IgD-negative memory B cell (primary cell): ENCODE measurements at regions not wholly inside any gene's neighbourhood (a gene's known extent, or its start where the extent isn't known, plus 50 kb on each side); places are given as distances from the start of the nearest gene placed in this dataset.

Experiments used
- H3K27ac Mint-ChIP-seq, 3 donors: one replicate each; pipeline ENCODE4 v1.8.0; 2020 to 2022; ENCODE audit warnings: mild to moderate bottlenecking in 3 of 3, mixed read lengths in 3 of 3, moderate library complexity in 1 of 3
- H3K27me3 Mint-ChIP-seq: one replicate; pipeline ENCODE4 v1.8.0; 2021; ENCODE audit warnings: mixed read lengths
- H3K36me3 Mint-ChIP-seq: one replicate; pipeline ENCODE4 v1.8.0; 2020; ENCODE audit warnings: mild to moderate bottlenecking, mixed read lengths
- H3K4me1 Mint-ChIP-seq, 3 donors: one replicate each; pipeline ENCODE4 v1.8.0; 2020 to 2022; ENCODE audit warnings: mixed read lengths in 3 of 3, mild to moderate bottlenecking in 1 of 3
- H3K4me3 Mint-ChIP-seq, 4 donors: one replicate each; pipeline ENCODE4 v1.8.0; 2020 to 2022; ENCODE audit warnings: mild to moderate bottlenecking in 4 of 4, mixed read lengths in 4 of 4, moderate library complexity in 3 of 4
- H3K9me3 Mint-ChIP-seq, 3 donors: one replicate each; pipeline ENCODE4 v1.8.0; 2020 to 2021; ENCODE audit warnings: mixed read lengths in 3 of 3, mild to moderate bottlenecking in 1 of 3

- H3K27me3 Mint-ChIP-seq: no peaks in the 10 kb centered on the region
- no peak overlapping the region for H3K4me3 Mint-ChIP-seq
- no peak overlapping the region for H3K27ac Mint-ChIP-seq
- peaks cover 1 to 9% (median 2%) of the 10 kb centered on the region in 3 donors for H3K9me3 Mint-ChIP-seq
- peaks cover 0 to 4% (median 3%) of the 10 kb centered on the region in 3 donors for H3K4me1 Mint-ChIP-seq
- H3K36me3 Mint-ChIP-seq: no peaks in the 10 kb centered on the region
Measured at GRCh38 chr7:18283045-18283444, 212.5 kb upstream of the HDAC9 start.

GRCh38 chr7:18287482-18287881, 208.1 kb upstream of the HDAC9 start:
- H3K4me1 Mint-ChIP-seq: peaks cover 11 to 32% (median 26%) of the 10 kb centered on the region in 3 donors

GRCh38 chr7:18288322-18289037, 207.1 kb upstream of the HDAC9 start:
- Mint-ChIP-seq H3K9me3 (peaks cover 0 to 2% (median 1%) of the 10 kb centered on the region in 3 donors), H3K36me3 (no peaks in the 10 kb centered on the region), H3K4me3 (peak overlapping the region in 2 of 4 donors; percentile 66 to 78), H3K27ac (peak overlapping the region in 2 of 3 donors; percentile 4 to 69), H3K27me3 (no peaks in the 10 kb centered on the region), H3K4me1 (peaks cover 14 to 38% (median 28%) of the 10 kb centered on the region in 3 donors)

More at GRCh38 chr7:18287482-18287881, 208.1 kb upstream of the HDAC9 start:
- Mint-ChIP-seq H3K27me3 (no peaks in the 10 kb centered on the region), H3K36me3 (no peaks in the 10 kb centered on the region), H3K9me3 (peaks cover 1 to 7% (median 4%) of the 10 kb centered on the region in 3 donors), H3K4me3 (no peak overlapping the region), H3K27ac (no peak overlapping the region)

DNA sequence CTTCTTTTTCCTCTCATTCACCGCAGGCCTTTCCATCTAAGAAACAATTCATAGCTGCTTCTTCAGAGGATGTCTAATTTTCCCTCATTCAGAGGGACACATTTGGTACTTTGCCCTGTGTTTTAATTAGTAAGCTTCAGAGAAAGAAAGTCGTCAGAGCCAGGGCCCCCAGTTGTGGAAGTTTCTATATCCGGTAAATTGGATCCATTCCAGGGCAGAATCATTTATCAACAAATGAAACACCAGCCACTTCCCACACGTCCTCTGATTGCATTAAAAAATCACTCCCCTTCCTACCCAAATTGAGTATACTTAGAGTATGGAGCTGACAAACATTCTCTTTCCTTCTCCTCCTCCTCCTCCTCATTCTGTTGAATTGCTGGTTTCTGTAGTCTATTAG, 205.8 kb upstream of the HDAC9 start:
- Mint-ChIP-seq H3K36me3 (no peaks in the 10 kb centered on the region), H3K4me1 (peaks cover 22 to 47% (median 36%) of the 10 kb centered on the region in 3 donors), H3K27me3 (peaks cover 1% of the 10 kb centered on the region), H3K9me3 (peaks cover 0 to 5% (median 0%) of the 10 kb centered on the region in 3 donors), H3K4me3 (peak overlapping the region; percentile 0 to 84 (median 74)), H3K27ac (peak overlapping the region in 2 of 3 donors; percentile 9 to 92)

- Mint-ChIP-seq H3K9me3 (peaks cover 0 to 5% (median 0%) of the 10 kb centered on the region in 3 donors), H3K36me3 (no peaks in the 10 kb centered on the region), H3K27me3 (peaks cover 1% of the 10 kb centered on the region), H3K27ac (peak overlapping the region; percentile 2 to 92 (median 28)), H3K4me1 (peaks cover 22 to 51% (median 40%) of the 10 kb centered on the region in 3 donors), H3K4me3 (peak overlapping the region; percentile 71 to 88 (median 80))
Measured at GRCh38 chr7:18290223-18290622, 205.3 kb upstream of the HDAC9 start.

DNA sequence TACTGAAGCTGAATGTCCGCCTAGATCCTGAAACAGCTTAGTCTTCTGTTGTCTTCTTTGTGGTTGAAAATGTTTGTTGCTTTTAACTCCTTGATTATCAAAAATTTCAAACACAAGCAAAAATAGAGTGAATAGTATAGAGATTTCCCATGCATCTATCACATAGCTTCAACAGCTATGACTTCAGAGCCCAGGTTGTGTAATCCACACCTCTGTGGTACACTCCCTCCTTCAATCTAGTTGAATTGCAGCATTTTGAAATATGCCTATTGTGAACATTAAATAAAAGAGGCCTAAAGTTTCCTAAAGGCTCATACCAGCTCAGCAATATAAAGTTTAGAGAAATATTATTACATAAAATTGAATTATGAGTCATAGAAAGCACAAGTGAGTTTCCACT, 204.7 kb upstream of the HDAC9 start:
- Mint-ChIP-seq H3K27me3 (peaks cover 1% of the 10 kb centered on the region), H3K27ac (peak overlapping the region in 2 of 3 donors; percentile 2 to 92), H3K9me3 (peaks cover 0 to 5% (median 0%) of the 10 kb centered on the region in 3 donors), H3K4me1 (peaks cover 26 to 58% (median 44%) of the 10 kb centered on the region in 3 donors), H3K4me3 (peak overlapping the region; percentile 71 to 88 (median 80)), H3K36me3 (no peaks in the 10 kb centered on the region)

GRCh38 chr7:18292584-18292983, 203.0 kb upstream of the HDAC9 start:
- Mint-ChIP-seq H3K27ac (peak overlapping the region in 2 of 3 donors; percentile 21 to 58), H3K36me3 (peaks cover 5% of the 10 kb centered on the region), H3K9me3 (peaks cover 0 to 5% (median 0%) of the 10 kb centered on the region in 3 donors), H3K27me3 (peaks cover 1% of the 10 kb centered on the region), H3K4me1 (peaks cover 33 to 68% (median 57%) of the 10 kb centered on the region in 3 donors), H3K4me3 (peak overlapping the region in 2 of 4 donors; percentile 33 to 84)

GRCh38 chr7:18293759-18294158, 201.8 kb upstream of the HDAC9 start:
- Mint-ChIP-seq H3K4me3 (peak overlapping the region in 2 of 4 donors; percentile 2 to 4), H3K27me3 (peaks cover 1% of the 10 kb centered on the region), H3K36me3 (peaks cover 5% of the 10 kb centered on the region), H3K27ac (no peak overlapping the region), H3K4me1 (peaks cover 31 to 61% (median 55%) of the 10 kb centered on the region in 3 donors), H3K9me3 (peaks cover 0 to 3% (median 0%) of the 10 kb centered on the region in 3 donors)

DNA sequence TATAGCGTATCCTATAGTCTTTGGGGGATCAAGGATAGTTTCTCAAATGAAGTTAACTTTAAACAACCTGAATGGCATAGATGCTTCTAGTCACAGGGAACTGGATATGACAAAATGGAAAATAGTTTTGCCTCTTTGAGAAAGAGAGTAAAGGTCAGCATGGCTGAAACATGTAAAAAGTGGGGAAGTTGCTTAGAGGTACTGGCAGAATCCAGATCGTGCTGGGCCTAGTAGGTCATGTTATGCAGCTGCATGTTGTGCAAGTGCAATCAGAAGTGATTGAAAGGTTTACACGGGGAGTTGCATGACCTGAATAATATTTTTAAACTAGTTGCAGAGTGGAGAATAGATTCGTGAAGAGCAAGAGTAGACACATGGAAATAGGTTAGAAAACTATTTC, 201.1 kb upstream of the HDAC9 start:
- Mint-ChIP-seq H3K27ac (peak overlapping the region in 1 of 3 donors; percentile 32), H3K9me3 (peaks cover 0 to 3% (median 0%) of the 10 kb centered on the region in 3 donors), H3K27me3 (peaks cover 1% of the 10 kb centered on the region), H3K4me3 (peak overlapping the region in 3 of 4 donors; percentile 4 to 59 (median 4)), H3K4me1 (peaks cover 31 to 57% (median 52%) of the 10 kb centered on the region in 3 donors), H3K36me3 (peaks cover 5% of the 10 kb centered on the region)

DNA sequence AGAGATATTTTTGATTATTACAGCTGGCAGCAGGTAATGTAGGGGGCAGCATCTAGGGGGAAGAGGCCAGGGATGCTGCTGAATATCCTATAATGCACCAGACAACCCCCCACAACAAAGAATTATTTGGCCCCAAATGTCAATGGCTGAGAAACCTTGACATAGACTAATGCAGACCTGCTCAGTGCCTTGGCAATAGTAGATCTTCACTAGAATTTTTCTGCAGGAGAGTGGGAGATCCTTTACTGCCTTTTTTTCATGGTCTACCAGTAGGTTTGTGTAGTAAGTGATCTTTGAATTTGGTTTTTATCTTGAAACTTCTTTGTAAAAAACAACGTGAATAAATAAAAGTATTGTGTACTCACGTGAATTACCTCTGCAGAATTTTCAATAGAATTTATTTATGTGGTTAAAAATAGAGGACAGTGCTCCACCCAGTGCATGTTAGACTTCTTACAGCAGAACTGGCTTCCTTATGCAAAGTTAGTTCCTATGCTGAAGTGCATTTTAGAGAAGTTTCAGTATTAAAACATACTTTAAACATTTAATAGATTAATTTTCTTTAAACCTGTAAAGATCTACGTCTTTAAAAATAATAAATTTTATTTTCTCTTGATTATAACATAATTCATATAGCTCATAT, 199.6 kb upstream of the HDAC9 start:
- Mint-ChIP-seq H3K4me1 (peaks cover 22 to 43% (median 39%) of the 10 kb centered on the region in 3 donors), H3K9me3 (peaks cover 0 to 3% (median 0%) of the 10 kb centered on the region in 3 donors), H3K27me3 (peaks cover 1% of the 10 kb centered on the region), H3K36me3 (peaks cover 5% of the 10 kb centered on the region), H3K27ac (no peak overlapping the region), H3K4me3 (peak overlapping the region; percentile 38 to 87 (median 75))

DNA sequence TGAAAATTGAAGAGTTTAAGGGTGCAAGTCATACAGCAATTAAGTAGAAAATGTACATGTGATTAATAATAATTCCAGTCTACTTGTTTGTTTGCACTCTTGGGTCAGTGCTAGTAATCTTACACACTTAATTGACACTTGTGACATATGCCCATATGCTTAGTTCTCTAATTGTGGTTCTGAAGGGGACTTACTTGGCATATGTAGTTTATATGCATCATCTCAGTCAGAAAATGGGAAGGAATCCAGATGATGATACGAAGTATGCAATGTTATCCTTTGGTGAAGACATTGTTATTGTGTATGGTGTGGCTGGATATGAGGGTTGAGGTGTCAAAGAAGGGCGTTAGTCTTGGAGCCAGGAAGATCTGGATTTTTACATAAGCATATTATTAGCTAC, 193.5 kb upstream of the HDAC9 start:
- H3K4me1 Mint-ChIP-seq: peaks cover 7 to 14% (median 13%) of the 10 kb centered on the region in 3 donors

GRCh38 chr7:18305866-18306265, 189.7 kb upstream of the HDAC9 start:
- peaks cover 11 to 21% (median 12%) of the 10 kb centered on the region in 3 donors for H3K4me1 Mint-ChIP-seq

More for the DNA sequence above, 193.5 kb upstream of the HDAC9 start:
- peaks cover 5% of the 10 kb centered on the region for H3K36me3 Mint-ChIP-seq
- no peaks in the 10 kb centered on the region for H3K9me3 Mint-ChIP-seq
- no peaks in the 10 kb centered on the region for H3K27me3 Mint-ChIP-seq
- no peak overlapping the region for H3K4me3 Mint-ChIP-seq
- H3K27ac Mint-ChIP-seq: no peak overlapping the region

GRCh38 chr7:18306696-18307095, 188.9 kb upstream of the HDAC9 start:
- H3K4me3 Mint-ChIP-seq: no peak overlapping the region
- H3K27me3 Mint-ChIP-seq: no peaks in the 10 kb centered on the region
- H3K36me3 Mint-ChIP-seq: peaks cover 3% of the 10 kb centered on the region
- no peak overlapping the region for H3K27ac Mint-ChIP-seq
- peaks cover 11 to 23% (median 12%) of the 10 kb centered on the region in 3 donors for H3K4me1 Mint-ChIP-seq
- no peaks in the 10 kb centered on the region for H3K9me3 Mint-ChIP-seq

More at GRCh38 chr7:18305866-18306265, 189.7 kb upstream of the HDAC9 start:
- Mint-ChIP-seq H3K27ac (no peak overlapping the region), H3K4me3 (no peak overlapping the region), H3K9me3 (no peaks in the 10 kb centered on the region), H3K27me3 (no peaks in the 10 kb centered on the region), H3K36me3 (peaks cover 3% of the 10 kb centered on the region)

- H3K9me3 Mint-ChIP-seq: peaks cover 0 to 4% (median 0%) of the 10 kb centered on the region in 3 donors
- H3K4me3 Mint-ChIP-seq: peak overlapping the region in 1 of 4 donors; percentile 47
- no peaks in the 10 kb centered on the region for H3K36me3 Mint-ChIP-seq
- H3K27ac Mint-ChIP-seq: no peak overlapping the region
- peaks cover 7 to 27% (median 9%) of the 10 kb centered on the region in 3 donors for H3K4me1 Mint-ChIP-seq
- H3K27me3 Mint-ChIP-seq: no peaks in the 10 kb centered on the region
Measured at GRCh38 chr7:18308938-18309337, 186.6 kb upstream of the HDAC9 start.

DNA sequence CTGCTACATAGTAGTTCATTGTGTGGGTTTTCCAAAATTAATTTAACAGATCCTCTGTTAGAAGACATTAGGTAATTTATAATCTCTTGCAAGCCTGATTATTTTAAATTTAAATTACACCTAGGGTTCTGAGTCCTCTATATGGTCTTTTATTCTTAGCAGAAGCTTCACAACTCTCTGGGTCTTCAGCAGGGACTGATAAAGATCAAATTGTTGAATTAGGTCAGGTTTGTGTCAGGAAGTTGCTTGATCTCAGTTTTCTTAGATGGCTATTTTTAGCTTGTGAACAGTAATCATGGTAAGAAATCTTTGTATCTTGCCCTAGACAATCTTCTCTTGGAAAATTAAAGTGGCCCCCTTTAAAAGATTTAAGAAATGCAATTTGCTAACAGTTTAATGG, 183.1 kb upstream of the HDAC9 start:
- no peak overlapping the region for H3K27ac Mint-ChIP-seq
- H3K4me1 Mint-ChIP-seq: peaks cover 6 to 23% (median 13%) of the 10 kb centered on the region in 3 donors
- peaks cover 2% of the 10 kb centered on the region for H3K36me3 Mint-ChIP-seq
- H3K27me3 Mint-ChIP-seq: no peaks in the 10 kb centered on the region
- peaks cover 0 to 4% (median 0%) of the 10 kb centered on the region in 3 donors for H3K9me3 Mint-ChIP-seq
- H3K4me3 Mint-ChIP-seq: no peak overlapping the region
